Neural cell (in vitro differentiated cells): ENCODE measurements at regions not wholly inside any gene's neighbourhood (a gene's known extent, or its start where the extent isn't known, plus 50 kb on each side); places are given as distances from the start of the nearest gene placed in this dataset.

Source experiments
- H2AFZ ChIP-seq: fragments of 200-600, 300-800 bp; sonication (generic), shearing (Covaris generic); 2 replicates; pipeline ENCODE4 v1.6.0; 2014; ENCODE audit warnings: low read depth, mild to moderate bottlenecking, antibody characterized with exemption, low read length, moderate library complexity
- H3F3A ChIP-seq: fragments of 200-600 bp; shearing (Covaris generic); 2 replicates; pipeline ENCODE4 v1.6.1; 2016; ENCODE audit warnings: mild to moderate bottlenecking, moderate library complexity, mixed read lengths, antibody characterized with exemption, low read length; ENCODE audit not compliant: insufficient read depth, poor library complexity, severe bottlenecking
- H3K27ac ChIP-seq: fragments of 200-600, 300-800 bp; sonication (generic), shearing (Covaris generic); 2 replicates; pipeline ENCODE4 v1.5.1; 2014; ENCODE audit warnings: mild to moderate bottlenecking, low read length, moderate library complexity
- H3K27me3 ChIP-seq: fragments of 300-800, 200-600 bp; sonication (generic), shearing (Covaris generic); 2 replicates; pipeline ENCODE4 v1.6.0; 2014; ENCODE audit warnings: mild to moderate bottlenecking, low read depth, low read length, moderate library complexity; ENCODE audit not compliant: insufficient read depth
- H3K36me3 ChIP-seq: fragments of 300-800, 200-600 bp; sonication (generic), shearing (Covaris generic); 2 replicates; pipeline ENCODE4 v1.5.1; 2014; ENCODE audit warnings: mild to moderate bottlenecking, antibody characterized with exemption, low read length, moderate library complexity; ENCODE audit not compliant: insufficient read depth
- H3K4me2 ChIP-seq: fragments of 300-800, 200-600 bp; sonication (generic), shearing (Covaris generic); 2 replicates; pipeline ENCODE4 v1.6.0; 2014; ENCODE audit warnings: mild to moderate bottlenecking, low read length
- H3K4me3 ChIP-seq: fragments of 300-800, 200-600 bp; sonication (generic), shearing (Covaris generic); 2 replicates; pipeline ENCODE4 v1.5.1; 2014; ENCODE audit warnings: mild to moderate bottlenecking, low read length, moderate library complexity
- H3K79me2 ChIP-seq: fragments of 200-600 bp; shearing (Covaris generic); replicated peaks from 2 replicates; pipeline ENCODE4 v1.6.0; 2014; ENCODE audit warnings: mild to moderate bottlenecking, low read length, moderate library complexity; ENCODE audit not compliant: insufficient read depth
- H3K9ac ChIP-seq: fragments of 300-800, 200-600 bp; sonication (generic), shearing (Covaris generic); 2 replicates; pipeline ENCODE4 v1.6.1; 2016; ENCODE audit warnings: mild to moderate bottlenecking, low read length, mixed read lengths
- H3K9me2 ChIP-seq: fragments of 200-600 bp; shearing (Covaris generic); 2 replicates; pipeline ENCODE4 v1.6.1; 2016; ENCODE audit warnings: mild to moderate bottlenecking, low read length, mixed read lengths; ENCODE audit not compliant: insufficient read depth
- H3K9me3 ChIP-seq: fragments of 200-600, 300-800 bp; sonication (generic), shearing (Covaris generic); 2 replicates; pipeline ENCODE4 v1.6.1; 2016; ENCODE audit warnings: mild to moderate bottlenecking, mixed run types, low read length, moderate library complexity, mixed read lengths
- H4K20me1 ChIP-seq: fragments of 200-600 bp; shearing (Covaris generic); 2 replicates; pipeline ENCODE4 v1.6.1; 2016; ENCODE audit warnings: mild to moderate bottlenecking, mixed run types; ENCODE audit not compliant: insufficient read depth
- EP300 ChIP-seq: fragments of 450-650 bp; conservative IDR thresholded peaks from 2 replicates; pipeline ENCODE4 v1.6.1; 2014; ENCODE audit warnings: antibody characterized with exemption, mild to moderate bottlenecking, moderate library complexity; ENCODE audit not compliant: poor library complexity, severe bottlenecking
- EZH2 ChIP-seq: fragments of 200-600, 300-800 bp; shearing (Covaris generic), sonication (generic); IDR thresholded peaks from 2 replicates; pipeline ENCODE4 v1.6.1; 2014; ENCODE audit warnings: antibody characterized with exemption, low read length, borderline replicate concordance, mild to moderate bottlenecking; ENCODE audit not compliant: insufficient read depth, poor library complexity, severe bottlenecking
- MXI1 ChIP-seq: fragments of 450-650 bp; conservative IDR thresholded peaks from 2 replicates; pipeline ENCODE4 v1.6.1; 2014; ENCODE audit warnings: antibody characterized with exemption, mild to moderate bottlenecking; ENCODE audit not compliant: poor library complexity, severe bottlenecking
- POLR2AphosphoS5 ChIP-seq: IDR thresholded peaks from 2 replicates; pipeline ENCODE4 v1.6.1; 2012
- RAD21 ChIP-seq: fragments of 450-650 bp; conservative IDR thresholded peaks from 2 replicates; pipeline ENCODE4 v1.6.1; 2014; ENCODE audit warnings: antibody characterized with exemption, mild to moderate bottlenecking, moderate library complexity
- SMC3 ChIP-seq: fragments of 450-650 bp; conservative IDR thresholded peaks from 2 replicates; pipeline ENCODE4 v1.6.1; 2014; ENCODE audit warnings: antibody characterized with exemption, mild to moderate bottlenecking, moderate library complexity; ENCODE audit not compliant: poor library complexity
- TAF1 ChIP-seq: IDR thresholded peaks from 2 replicates; pipeline ENCODE4 v1.6.1; 2012; ENCODE audit warnings: low read depth
- TF ChIP-seq, protein P1 (sequence below): IDR thresholded peaks from 2 replicates; pipeline ENCODE4 v1.6.1; 2012; ENCODE audit warnings: borderline replicate concordance
- TF ChIP-seq, protein P2 (sequence below): fragments of 450-650 bp; IDR thresholded peaks from 2 replicates; pipeline ENCODE4 v1.5.1; 2014; ENCODE audit warnings: antibody characterized with exemption, mild to moderate bottlenecking, moderate library complexity; ENCODE audit not compliant: poor library complexity, severe bottlenecking

DNA sequence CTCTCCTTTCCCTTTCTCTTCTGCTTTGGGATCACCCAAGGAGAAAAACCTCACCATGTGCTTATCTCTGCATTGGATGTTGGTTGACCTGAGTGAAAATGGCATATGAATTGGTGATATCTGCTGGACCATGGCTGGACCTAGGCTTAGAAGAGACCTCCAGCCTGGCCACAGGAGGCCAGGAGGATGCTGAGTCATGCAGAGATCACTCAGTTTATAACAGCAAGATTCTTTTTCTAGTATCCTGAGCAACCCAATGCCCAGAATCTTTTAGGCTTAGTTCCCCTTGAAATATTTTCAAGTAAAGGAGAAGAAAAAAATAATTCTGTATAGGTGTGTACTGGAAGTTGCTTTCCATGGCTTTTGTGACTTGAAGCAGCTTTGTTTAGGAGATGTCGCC is 236.3 kb downstream of the KLF6 start:
- no peaks in the 10 kb centered on the region for H3K9me3 ChIP-seq
- H3K79me2 ChIP-seq = no peaks in the 10 kb centered on the region
- no peak overlapping the region for H3K4me3 ChIP-seq
- no peaks in the 10 kb centered on the region for H3K9me2 ChIP-seq
- no peaks in the 10 kb centered on the region for H3K27me3 ChIP-seq
- no peaks in the 10 kb centered on the region for H3K36me3 ChIP-seq
- no peaks in the 10 kb centered on the region for H4K20me1 ChIP-seq
- TF ChIP-seq, protein P1, sequence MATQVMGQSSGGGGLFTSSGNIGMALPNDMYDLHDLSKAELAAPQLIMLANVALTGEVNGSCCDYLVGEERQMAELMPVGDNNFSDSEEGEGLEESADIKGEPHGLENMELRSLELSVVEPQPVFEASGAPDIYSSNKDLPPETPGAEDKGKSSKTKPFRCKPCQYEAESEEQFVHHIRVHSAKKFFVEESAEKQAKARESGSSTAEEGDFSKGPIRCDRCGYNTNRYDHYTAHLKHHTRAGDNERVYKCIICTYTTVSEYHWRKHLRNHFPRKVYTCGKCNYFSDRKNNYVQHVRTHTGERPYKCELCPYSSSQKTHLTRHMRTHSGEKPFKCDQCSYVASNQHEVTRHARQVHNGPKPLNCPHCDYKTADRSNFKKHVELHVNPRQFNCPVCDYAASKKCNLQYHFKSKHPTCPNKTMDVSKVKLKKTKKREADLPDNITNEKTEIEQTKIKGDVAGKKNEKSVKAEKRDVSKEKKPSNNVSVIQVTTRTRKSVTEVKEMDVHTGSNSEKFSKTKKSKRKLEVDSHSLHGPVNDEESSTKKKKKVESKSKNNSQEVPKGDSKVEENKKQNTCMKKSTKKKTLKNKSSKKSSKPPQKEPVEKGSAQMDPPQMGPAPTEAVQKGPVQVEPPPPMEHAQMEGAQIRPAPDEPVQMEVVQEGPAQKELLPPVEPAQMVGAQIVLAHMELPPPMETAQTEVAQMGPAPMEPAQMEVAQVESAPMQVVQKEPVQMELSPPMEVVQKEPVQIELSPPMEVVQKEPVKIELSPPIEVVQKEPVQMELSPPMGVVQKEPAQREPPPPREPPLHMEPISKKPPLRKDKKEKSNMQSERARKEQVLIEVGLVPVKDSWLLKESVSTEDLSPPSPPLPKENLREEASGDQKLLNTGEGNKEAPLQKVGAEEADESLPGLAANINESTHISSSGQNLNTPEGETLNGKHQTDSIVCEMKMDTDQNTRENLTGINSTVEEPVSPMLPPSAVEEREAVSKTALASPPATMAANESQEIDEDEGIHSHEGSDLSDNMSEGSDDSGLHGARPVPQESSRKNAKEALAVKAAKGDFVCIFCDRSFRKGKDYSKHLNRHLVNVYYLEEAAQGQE = no peak
- TF ChIP-seq, protein P2, sequence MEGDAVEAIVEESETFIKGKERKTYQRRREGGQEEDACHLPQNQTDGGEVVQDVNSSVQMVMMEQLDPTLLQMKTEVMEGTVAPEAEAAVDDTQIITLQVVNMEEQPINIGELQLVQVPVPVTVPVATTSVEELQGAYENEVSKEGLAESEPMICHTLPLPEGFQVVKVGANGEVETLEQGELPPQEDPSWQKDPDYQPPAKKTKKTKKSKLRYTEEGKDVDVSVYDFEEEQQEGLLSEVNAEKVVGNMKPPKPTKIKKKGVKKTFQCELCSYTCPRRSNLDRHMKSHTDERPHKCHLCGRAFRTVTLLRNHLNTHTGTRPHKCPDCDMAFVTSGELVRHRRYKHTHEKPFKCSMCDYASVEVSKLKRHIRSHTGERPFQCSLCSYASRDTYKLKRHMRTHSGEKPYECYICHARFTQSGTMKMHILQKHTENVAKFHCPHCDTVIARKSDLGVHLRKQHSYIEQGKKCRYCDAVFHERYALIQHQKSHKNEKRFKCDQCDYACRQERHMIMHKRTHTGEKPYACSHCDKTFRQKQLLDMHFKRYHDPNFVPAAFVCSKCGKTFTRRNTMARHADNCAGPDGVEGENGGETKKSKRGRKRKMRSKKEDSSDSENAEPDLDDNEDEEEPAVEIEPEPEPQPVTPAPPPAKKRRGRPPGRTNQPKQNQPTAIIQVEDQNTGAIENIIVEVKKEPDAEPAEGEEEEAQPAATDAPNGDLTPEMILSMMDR = no peak
- H2AFZ ChIP-seq = no peak overlapping the region
- H3K9ac ChIP-seq = no peak overlapping the region
- no peaks in the 10 kb centered on the region for H3F3A ChIP-seq
- no peak overlapping the region for H3K27ac ChIP-seq
- no peak overlapping the region for H3K4me2 ChIP-seq

DNA sequence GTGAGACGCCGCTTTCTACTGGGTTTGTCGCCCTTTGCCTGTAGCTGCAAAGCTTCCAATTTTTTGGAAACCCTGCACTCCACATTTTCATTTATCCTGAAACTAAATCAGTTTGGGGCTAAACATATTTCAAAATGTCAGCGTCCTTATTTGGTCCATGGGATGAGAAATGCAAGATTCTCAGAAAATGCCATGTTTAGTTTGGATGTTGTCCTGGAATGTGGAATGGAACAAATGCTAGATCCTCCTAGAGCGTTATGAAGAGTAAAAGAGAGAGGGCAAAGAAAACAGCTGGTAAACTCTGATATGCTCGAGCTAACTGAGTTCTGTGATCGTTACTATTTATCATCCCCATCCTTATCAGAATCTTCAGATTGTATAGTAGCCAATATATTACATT is 236.9 kb downstream of the KLF6 start:
- Histone ChIP-seq H3K4me3 (no peak overlapping the region), H3K9me2 (no peaks in the 10 kb centered on the region), H3K4me2 (no peak overlapping the region), H3K79me2 (no peaks in the 10 kb centered on the region), H3K9me3 (no peaks in the 10 kb centered on the region), H3K27ac (no peak overlapping the region), H4K20me1 (no peaks in the 10 kb centered on the region), H3K36me3 (no peaks in the 10 kb centered on the region), H3F3A (no peaks in the 10 kb centered on the region), H3K27me3 (no peaks in the 10 kb centered on the region), H2AFZ (no peak overlapping the region), H3K9ac (no peak overlapping the region)
- TF ChIP-seq EP300 = no peak
- no peak for TF ChIP-seq MXI1
- no peak for TF ChIP-seq POLR2AphosphoS5
- no peak for TF ChIP-seq SMC3
- no peak for TF ChIP-seq TAF1
- TF ChIP-seq, protein P1 = no peak
- no peak for TF ChIP-seq RAD21
- TF ChIP-seq, protein P2 = no peak
- TF ChIP-seq EZH2 = no peak
